PC-3 (cell line): ENCODE measurements at regions not wholly inside any gene's neighbourhood (a gene's known extent, or its start where the extent isn't known, plus 50 kb on each side); places are given as distances from the start of the nearest gene placed in this dataset.
"Not testable (repeated sequence)": the region's sequence is repeated elsewhere in the genome, so short reads cannot be mapped to it uniquely, and the experiment has no call there.

ENCODE experiments used
- ATAC-seq: fragments of 200-7000 bp; cut with Tn5 transposase; 2 replicates; pipeline ENCODE4 v1.9.1; 2020; ENCODE audit warnings: mild to moderate bottlenecking, moderate library complexity
- BruUV-seq: library from RNA; stranded (reverse); fragments of 400-500 nt; replicated peaks from 2 replicates; lab custom pipeline; 2021; lab: Mats Ljungman, UMichigan
- CTCF ChIA-PET: fragments of 300-600 bp; sonication (Branson Sonifier 250); formaldehyde crosslinking; loops from one replicate; lab custom pipeline; 2022; ENCODE audit warnings: antibody characterized with exemption; lab: Charles Lee
- POLR2A ChIA-PET: fragments of 300-600 bp; sonication (Branson Sonifier 250); formaldehyde crosslinking; loops from one replicate; lab custom pipeline; 2022; ENCODE audit warnings: antibody characterized with exemption; ENCODE audit not compliant: unreplicated experiment; lab: Charles Lee
- DNase-seq: peaks from one replicate; pipeline ENCODE4 v3.0.0-alpha.2; 2015
- H2AFZ ChIP-seq: fragments of 300-600 bp; sonication (generic); 2 replicates; pipeline ENCODE4 v1.6.0; 2016; ENCODE audit warnings: antibody characterized with exemption, low read length
- H3F3A ChIP-seq: fragments of 300-600 bp; sonication (generic); one replicate; pipeline ENCODE4 v1.6.0; 2017; ENCODE audit warnings: antibody characterized with exemption, low read length, control low read depth, mild to moderate bottlenecking; ENCODE audit not compliant: unreplicated experiment
- H3K27ac ChIP-seq: fragments of 300-600 bp; sonication (generic); 2 replicates; pipeline ENCODE4 v1.5.1; 2016; ENCODE audit warnings: mild to moderate bottlenecking, low read length
- H3K27me3 ChIP-seq: fragments of 300-600 bp; sonication (generic); 2 replicates; pipeline ENCODE4 v1.6.1; 2016; ENCODE audit warnings: low read length, mixed read lengths
- H3K36me3 ChIP-seq: fragments of 300-600 bp; sonication (generic); 2 replicates; pipeline ENCODE4 v1.6.1; 2016; ENCODE audit warnings: low read depth, mixed run types, low read length, mixed read lengths
- H3K4me1 ChIP-seq: fragments of 300-600 bp; sonication (generic); 2 replicates; pipeline ENCODE4 v1.5.1; 2016; ENCODE audit warnings: low read length; ENCODE audit not compliant: insufficient read depth
- H3K4me2 ChIP-seq: fragments of 300-600 bp; sonication (generic); 2 replicates; pipeline ENCODE4 v1.6.0; 2016; ENCODE audit warnings: low read length
- H3K4me3 ChIP-seq: fragments of 300-600 bp; sonication (generic); 2 replicates; pipeline ENCODE4 v1.5.1; 2016; ENCODE audit warnings: mild to moderate bottlenecking, low read length, mixed read lengths
- H3K79me2 ChIP-seq: fragments of 300-600 bp; sonication (generic); 2 replicates; pipeline ENCODE4 v1.6.1; 2017; ENCODE audit warnings: low read length, mixed read lengths
- H3K9ac ChIP-seq: fragments of 300-600 bp; sonication (generic); 2 replicates; pipeline ENCODE4 v1.6.0; 2016; ENCODE audit warnings: mild to moderate bottlenecking, low read length
- H3K9me2 ChIP-seq: fragments of 300-600 bp; sonication (generic); replicated peaks from 2 replicates; pipeline ENCODE4 v1.6.1; 2016; ENCODE audit warnings: mixed run types, low read length, mixed read lengths
- H3K9me3 ChIP-seq: fragments of 300-600 bp; sonication (generic); 2 replicates; pipeline ENCODE4 v1.6.1; 2016; ENCODE audit warnings: low read length, mixed read lengths
- H4K20me1 ChIP-seq: fragments of 300-600 bp; sonication (generic); 2 replicates; pipeline ENCODE4 v1.6.1; 2016; ENCODE audit warnings: low read length, mixed read lengths
- EZH2 ChIP-seq: fragments of 300-600 bp; sonication (generic); IDR thresholded peaks from one replicate; pipeline ENCODE4 v1.6.1; 2017; ENCODE audit warnings: antibody characterized with exemption, mild to moderate bottlenecking, low read length; ENCODE audit not compliant: unreplicated experiment
- EZH2phosphoT487 ChIP-seq: fragments of 300-600 bp; sonication (generic); IDR thresholded peaks from 2 replicates; pipeline ENCODE4 v1.6.1; 2018; ENCODE audit warnings: mild to moderate bottlenecking, antibody characterized with exemption, low read length, borderline replicate concordance
- intact Hi-C: fragments of 100-400 bp; cut with micrococcal nuclease; formaldehyde crosslinking; loops from 2 replicates; pipeline ENCODE4 v1.9.0; 2023
- TF ChIP-seq, protein P1 (sequence below): fragments of 300-600 bp; sonication (generic); conservative IDR thresholded peaks from 2 replicates; pipeline ENCODE4 v1.5.1; 2017; ENCODE audit warnings: antibody characterized with exemption, low read depth, mild to moderate bottlenecking, low read length

DNA sequence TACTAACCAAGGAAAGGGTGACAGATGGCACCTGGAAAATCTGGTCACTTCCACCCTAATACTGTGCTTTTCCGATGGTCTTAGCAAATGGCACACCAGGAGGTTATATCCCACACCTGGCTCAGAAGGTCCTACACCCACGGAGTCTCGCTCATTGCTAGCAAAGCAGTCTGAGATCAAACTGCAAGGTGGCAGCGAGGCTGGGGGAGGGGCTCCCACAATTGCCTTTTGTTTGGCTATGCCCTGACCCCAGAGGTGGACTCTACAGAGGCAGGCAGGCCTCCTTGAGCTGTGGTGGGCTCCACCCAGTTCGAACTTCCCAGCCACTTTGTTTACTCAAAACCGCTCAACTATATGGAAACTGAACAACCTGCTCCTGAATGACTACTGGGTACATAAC lies 50.3 kb upstream of the UGT2B15 start:
- H4K20me1 ChIP-seq, H3F3A ChIP-seq, H3K79me2 ChIP-seq, POLR2A ChIA-PET, H2AFZ ChIP-seq, H3K9ac ChIP-seq, H3K36me3 ChIP-seq, H3K27ac ChIP-seq, intact Hi-C loops, ATAC-seq, BruUV-seq, H3K9me2 ChIP-seq, DNase-seq, H3K27me3 ChIP-seq, H3K4me1 ChIP-seq, H3K9me3 ChIP-seq, CTCF ChIA-PET, H3K4me2 ChIP-seq, H3K4me3 ChIP-seq: not testable (repeated sequence)

DNA sequence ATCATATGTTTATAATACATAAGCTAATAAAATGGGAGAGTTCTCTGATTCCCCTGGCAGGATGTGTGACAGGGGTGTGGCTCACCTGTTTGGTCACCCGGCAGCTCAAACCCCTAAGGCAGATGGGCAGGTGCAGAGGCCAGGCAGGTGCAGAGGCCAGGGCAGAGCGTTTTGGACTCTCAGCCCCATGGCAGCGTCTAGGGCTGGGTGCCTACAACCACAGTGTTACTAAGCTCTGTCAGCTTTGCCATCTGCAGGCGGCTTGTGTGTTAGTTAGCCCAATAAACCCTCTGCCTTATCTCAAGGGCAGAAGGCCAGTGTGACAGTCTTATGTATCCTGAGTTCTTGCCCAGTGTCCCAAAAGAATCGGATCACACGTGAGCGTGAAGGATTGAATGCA lies 54.0 kb upstream of the UGT2B15 start:
- peak; percentile 18 for DNase-seq
- no TSS peak for BruUV-seq

DNA sequence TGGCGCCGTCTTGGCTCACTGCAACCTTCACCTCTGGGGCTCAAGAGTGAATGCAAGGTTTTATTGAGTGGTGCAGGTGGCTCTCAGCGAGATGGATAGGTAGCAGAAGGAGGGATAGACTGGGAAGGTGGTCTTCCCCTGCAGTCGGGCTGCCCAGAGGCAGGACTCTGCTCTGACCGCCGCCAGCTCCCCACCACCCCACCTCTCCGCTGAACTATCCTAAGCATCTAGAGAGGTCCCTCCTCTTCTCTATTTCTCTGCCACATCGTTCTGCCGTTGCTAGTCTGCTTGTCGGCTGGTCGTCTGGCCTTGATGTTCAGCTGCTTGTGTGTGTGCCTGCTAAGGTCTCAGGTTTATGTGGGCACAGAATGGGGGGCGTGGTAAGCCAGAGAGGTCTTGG lies 54.5 kb upstream of the UGT2B15 start:
- H3K9me3 ChIP-seq = no peaks in the 10 kb centered on the region
- H3K27me3 ChIP-seq = no peaks in the 10 kb centered on the region
- 0 out of 2 replicates have a peak, but pooled peaks cover 4% of the 10 kb centered on the region for H3K4me1 ChIP-seq
- ChIA-PET POLR2A (no interaction called here), CTCF (no interaction called here)
- H3K4me3 ChIP-seq = no peak overlapping the region
- H3K79me2 ChIP-seq = no peaks in the 10 kb centered on the region
- DNase-seq (no peak), ATAC-seq (no peak)
- TF ChIP-seq EZH2 (no peak), EZH2phosphoT487 (no peak)
- TF ChIP-seq, protein P1, sequence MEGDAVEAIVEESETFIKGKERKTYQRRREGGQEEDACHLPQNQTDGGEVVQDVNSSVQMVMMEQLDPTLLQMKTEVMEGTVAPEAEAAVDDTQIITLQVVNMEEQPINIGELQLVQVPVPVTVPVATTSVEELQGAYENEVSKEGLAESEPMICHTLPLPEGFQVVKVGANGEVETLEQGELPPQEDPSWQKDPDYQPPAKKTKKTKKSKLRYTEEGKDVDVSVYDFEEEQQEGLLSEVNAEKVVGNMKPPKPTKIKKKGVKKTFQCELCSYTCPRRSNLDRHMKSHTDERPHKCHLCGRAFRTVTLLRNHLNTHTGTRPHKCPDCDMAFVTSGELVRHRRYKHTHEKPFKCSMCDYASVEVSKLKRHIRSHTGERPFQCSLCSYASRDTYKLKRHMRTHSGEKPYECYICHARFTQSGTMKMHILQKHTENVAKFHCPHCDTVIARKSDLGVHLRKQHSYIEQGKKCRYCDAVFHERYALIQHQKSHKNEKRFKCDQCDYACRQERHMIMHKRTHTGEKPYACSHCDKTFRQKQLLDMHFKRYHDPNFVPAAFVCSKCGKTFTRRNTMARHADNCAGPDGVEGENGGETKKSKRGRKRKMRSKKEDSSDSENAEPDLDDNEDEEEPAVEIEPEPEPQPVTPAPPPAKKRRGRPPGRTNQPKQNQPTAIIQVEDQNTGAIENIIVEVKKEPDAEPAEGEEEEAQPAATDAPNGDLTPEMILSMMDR = no peak
- no peak overlapping the region for H3K27ac ChIP-seq
- no peak overlapping the region for H2AFZ ChIP-seq
- no peaks in the 10 kb centered on the region for H4K20me1 ChIP-seq
- no TSS peak for BruUV-seq
- intact Hi-C loops = no loop called here
- no peak overlapping the region for H3K9ac ChIP-seq
- H3K4me2 ChIP-seq = no peak overlapping the region
- no peaks in the 10 kb centered on the region for H3K9me2 ChIP-seq
- no peaks in the 10 kb centered on the region for H3F3A ChIP-seq
- no peaks in the 10 kb centered on the region for H3K36me3 ChIP-seq

More for the DNA sequence above, 54.0 kb upstream of the UGT2B15 start:
- Histone ChIP-seq H2AFZ (no peak overlapping the region), H3K9me3 (no peaks in the 10 kb centered on the region), H3K4me1 (0 out of 2 replicates have a peak, but pooled peaks cover 4% of the 10 kb centered on the region), H3K36me3 (no peaks in the 10 kb centered on the region), H3K79me2 (no peaks in the 10 kb centered on the region), H3K27me3 (no peaks in the 10 kb centered on the region), H3F3A (no peaks in the 10 kb centered on the region), H4K20me1 (no peaks in the 10 kb centered on the region), H3K9me2 (no peaks in the 10 kb centered on the region), H3K27ac (no peak overlapping the region), H3K9ac (no peak overlapping the region), H3K4me2 (no peak overlapping the region), H3K4me3 (no peak overlapping the region)
- no peak for TF ChIP-seq EZH2
- no peak for TF ChIP-seq EZH2phosphoT487
- TF ChIP-seq, protein P1 = no peak
- CTCF ChIA-PET = no interaction called here
- peak; percentile 61 for ATAC-seq
- POLR2A ChIA-PET = no interaction called here
- intact Hi-C loops = no loop called here
